HG02973 (cell line): ENCODE measurements at regions not wholly inside any gene's neighbourhood (a gene's known extent, or its start where the extent isn't known, plus 50 kb on each side); places are given as distances from the start of the nearest gene placed in this dataset.
"Not testable (repeated sequence)": the region's sequence is repeated elsewhere in the genome, so short reads cannot be mapped to it uniquely, and the experiment has no call there.

Experiments used
- ATAC-seq: cut with Tn5 transposase; IDR thresholded peaks from one replicate; pipeline ENCODE4 v1.9.1; 2021; ENCODE audit warnings: moderate library complexity; ENCODE audit not compliant: unreplicated experiment

DNA sequence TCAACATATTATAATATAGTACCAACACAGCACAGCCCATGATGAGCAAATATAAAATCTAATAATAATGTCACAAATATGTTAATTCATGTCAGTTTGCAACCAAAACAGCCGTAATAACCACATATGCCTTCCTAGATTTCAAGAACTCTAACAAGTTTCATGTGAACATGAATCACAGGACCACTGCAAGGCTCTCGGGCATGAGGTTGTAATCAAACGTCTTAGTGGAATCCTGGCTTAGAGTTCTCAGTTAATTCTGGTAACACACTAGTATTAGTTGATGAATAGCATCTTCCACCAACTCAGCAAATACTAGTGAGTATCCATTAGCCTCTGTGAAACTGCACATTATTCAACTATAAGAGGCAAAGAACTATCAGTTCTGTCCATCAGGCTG, 379.3 kb upstream of the TENM3 start:
- ATAC-seq = no peak

DNA sequence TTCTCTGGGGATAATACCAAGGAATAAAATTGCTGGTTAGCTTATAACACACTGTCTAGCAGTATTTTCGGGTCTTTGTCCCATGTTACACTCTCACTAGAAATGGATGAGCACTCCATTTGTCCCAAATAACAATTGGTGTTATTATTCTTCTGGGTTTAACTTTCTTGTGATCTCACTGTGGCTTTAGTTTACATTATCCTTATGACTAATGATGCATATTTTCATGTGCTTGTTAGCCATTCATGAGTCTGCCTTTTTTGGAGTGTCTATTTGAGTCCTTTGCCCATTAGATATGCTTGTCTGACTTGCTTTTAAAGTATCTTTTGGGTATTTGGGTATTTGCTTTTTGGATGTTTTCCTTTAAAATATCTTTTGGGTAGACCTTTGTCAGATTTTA, 372.9 kb upstream of the TENM3 start:
- ATAC-seq = no peak

DNA sequence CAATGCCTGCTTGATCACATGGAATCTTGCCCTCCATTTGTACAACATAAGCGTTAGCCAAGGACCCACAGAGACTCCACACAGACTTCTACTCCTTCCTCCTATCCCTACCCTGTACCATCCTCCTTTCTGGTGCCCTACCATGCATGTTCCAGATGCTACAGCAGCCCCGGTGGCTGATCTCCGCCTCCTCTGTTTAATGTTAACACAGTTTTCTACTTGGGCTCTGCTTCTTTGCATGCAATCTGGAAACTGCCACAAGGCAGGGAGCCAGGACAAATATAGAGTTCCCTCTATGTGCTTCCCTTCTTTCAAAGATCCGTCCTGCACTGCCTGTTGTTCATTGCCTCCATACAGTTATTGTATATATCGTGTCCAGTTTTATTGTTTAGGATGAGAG, 368.6 kb upstream of the TENM3 start:
- ATAC-seq = no peak

- no peak for ATAC-seq
Observed at GRCh38 chr4:181877329-181877848, 365.8 kb upstream of the TENM3 start.

- ATAC-seq = no peak
Observed at GRCh38 chr4:181890031-181890430, 353.2 kb upstream of the TENM3 start.

GRCh38 chr4:181890911-181891310, 352.3 kb upstream of the TENM3 start:
- no peak for ATAC-seq

DNA sequence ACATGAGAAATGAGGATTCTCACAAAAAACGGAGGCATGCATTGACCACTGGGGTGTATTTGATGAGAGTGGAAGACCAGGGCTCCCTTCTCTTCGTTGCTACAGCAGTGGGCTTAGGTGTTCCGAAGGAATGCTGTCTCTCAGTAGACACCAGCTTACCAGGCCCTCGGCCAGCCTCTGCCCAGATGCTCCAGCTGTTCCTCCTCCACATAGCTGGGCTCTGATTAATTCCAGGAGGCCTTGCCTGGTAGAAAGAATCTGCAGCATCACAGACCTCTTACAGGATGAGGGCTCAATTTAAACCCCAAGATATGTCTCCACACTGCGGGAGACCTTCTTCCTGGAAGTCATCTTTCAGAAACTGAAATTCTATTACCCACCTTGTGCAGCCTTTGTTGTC, 346.6 kb upstream of the TENM3 start:
- ATAC-seq = no peak

GRCh38 chr4:181897935-181898334, 345.3 kb upstream of the TENM3 start:
- ATAC-seq = no peak

GRCh38 chr4:181902404-181902803, 340.8 kb upstream of the TENM3 start:
- ATAC-seq = not testable (repeated sequence)

DNA sequence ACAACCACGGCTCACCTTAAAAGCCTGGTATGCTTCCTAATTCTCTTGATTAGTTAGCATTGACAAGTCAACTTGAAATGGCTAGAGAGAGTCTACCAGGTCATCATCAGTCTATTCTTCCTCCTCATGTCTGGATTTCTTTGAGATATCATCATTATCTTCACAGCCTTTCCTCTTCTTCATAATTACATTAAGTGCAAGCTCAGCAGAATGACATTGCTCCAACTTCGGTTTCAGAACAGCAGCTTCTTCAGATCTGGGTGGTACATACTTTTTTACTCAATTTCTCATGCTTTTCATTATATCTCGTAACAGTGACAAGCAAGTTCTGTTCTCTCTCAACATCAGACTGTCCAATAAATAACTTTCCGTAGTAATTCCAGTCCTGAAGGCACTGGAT, 337.5 kb upstream of the TENM3 start:
- ATAC-seq = no peak

GRCh38 chr4:181908168-181908567, 335.0 kb upstream of the TENM3 start:
- no peak for ATAC-seq

GRCh38 chr4:181909368-181909767, 333.8 kb upstream of the TENM3 start:
- ATAC-seq = no peak

DNA sequence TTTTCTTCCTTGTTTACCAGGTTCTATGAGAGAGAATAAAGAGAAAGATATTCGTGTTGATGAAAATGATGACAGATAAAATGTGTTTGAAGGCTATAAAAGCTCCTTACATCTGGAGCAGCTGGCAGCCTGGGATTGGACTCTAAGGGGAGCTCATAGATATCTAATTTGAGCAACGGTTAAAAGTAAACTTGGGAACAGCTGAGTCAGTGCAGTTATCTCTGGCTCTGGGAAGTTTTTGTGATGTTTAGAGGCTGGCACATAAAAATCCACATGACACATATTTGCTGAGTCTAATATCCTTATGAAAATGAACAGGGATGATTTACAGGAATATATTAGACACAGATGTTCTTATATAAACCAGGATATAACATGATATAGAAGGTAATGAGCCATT, 331.8 kb upstream of the TENM3 start:
- no peak for ATAC-seq

DNA sequence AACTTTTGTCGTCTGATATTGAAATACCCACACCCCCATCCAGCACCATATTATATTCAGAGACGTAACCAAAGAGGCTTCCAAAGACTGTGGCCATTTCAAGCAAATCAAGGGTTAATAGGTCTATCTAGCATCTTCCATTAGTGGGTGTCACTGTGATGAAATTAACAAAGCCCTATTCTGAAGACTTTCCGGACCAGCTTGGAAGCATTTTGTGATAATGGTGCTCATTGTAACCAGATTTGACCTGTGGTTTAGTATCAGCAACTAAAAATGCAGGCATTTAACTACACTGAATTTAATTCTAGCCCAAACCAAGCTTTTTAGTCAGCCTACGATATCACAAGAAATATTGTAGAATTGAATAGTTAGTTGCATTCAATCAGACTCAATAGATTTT, 309.7 kb upstream of the TENM3 start:
- no peak for ATAC-seq

DNA sequence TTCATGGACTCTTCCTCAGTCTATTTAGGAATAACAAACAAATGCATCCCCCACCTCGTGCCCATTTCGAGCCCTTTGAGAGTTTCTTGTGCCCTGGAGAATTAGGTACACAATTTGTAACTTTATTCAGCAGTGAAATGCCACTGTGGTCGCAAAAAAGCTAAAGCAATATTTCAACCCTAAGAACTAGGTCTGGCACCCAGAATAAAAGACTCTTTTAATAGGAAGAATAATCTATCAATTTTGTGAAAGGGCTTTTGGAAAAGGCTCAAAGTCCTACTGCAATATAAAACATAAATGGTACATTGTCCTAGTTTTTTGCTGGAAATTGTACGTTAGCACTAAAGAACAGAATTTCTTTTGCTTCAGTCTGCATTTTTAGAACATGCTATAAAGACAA, 304.6 kb upstream of the TENM3 start:
- no peak for ATAC-seq

DNA sequence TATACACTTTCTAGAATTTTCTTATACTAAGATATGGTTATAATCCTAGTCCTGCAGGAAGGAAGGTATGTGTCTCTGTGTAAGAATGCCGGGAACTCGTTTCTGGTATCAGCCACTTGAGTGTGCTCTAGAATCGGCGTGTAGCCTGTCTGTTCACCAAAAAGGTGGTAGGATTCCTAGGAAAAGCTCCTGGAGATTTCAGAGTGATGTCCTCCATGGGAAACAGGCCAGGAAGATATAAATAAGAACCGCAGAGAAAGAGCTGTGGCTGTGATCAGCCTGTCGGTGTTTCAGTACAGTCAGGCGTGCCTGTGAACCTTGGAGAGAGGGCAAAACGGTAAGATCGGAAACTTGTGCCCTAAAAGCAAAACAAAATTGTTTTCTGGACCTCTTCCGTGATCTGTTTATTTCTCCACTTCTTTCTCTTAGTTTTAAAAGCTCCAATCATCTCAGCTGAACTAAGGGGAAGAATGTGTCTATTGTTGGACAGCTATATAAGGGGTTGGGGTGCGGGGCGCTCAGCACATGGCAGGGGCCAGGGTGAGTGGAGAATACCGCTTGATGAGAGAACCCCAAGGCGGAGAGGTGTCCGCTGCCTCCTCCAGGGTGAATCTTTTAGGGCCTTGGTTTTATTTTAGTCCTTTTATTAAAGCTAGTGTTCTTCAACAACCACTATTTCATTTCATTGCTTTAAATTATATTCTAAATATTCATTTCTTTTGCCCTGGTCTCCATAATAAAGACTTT, 303.8 kb upstream of the TENM3 start:
- ATAC-seq = no peak

DNA sequence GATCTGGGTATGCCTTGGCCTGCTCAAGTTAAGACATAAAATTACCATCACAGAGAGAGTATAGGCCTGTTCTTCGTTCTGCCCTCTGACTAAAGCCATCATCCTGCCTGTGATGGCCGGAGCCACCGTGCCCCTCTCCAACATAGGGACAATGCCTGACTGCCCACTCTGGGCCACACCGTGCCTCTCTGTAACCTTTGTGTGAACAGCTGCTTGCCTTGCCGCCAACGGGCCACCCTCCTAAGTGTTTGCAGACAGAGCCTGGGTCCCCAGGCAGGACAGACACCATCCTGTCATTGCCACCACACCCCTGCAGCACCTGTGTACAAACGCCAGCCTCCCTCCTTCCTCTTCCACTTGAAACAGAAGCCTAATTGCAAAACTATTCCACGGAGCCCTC, 298.7 kb upstream of the TENM3 start:
- no peak for ATAC-seq

GRCh38 chr4:181946902-181947301, 296.3 kb upstream of the TENM3 start:
- no peak for ATAC-seq

- ATAC-seq = no peak
Observed at GRCh38 chr4:181948839-181949382, 294.3 kb upstream of the TENM3 start.

GRCh38 chr4:181949704-181950312, 293.4 kb upstream of the TENM3 start:
- no peak for ATAC-seq

DNA sequence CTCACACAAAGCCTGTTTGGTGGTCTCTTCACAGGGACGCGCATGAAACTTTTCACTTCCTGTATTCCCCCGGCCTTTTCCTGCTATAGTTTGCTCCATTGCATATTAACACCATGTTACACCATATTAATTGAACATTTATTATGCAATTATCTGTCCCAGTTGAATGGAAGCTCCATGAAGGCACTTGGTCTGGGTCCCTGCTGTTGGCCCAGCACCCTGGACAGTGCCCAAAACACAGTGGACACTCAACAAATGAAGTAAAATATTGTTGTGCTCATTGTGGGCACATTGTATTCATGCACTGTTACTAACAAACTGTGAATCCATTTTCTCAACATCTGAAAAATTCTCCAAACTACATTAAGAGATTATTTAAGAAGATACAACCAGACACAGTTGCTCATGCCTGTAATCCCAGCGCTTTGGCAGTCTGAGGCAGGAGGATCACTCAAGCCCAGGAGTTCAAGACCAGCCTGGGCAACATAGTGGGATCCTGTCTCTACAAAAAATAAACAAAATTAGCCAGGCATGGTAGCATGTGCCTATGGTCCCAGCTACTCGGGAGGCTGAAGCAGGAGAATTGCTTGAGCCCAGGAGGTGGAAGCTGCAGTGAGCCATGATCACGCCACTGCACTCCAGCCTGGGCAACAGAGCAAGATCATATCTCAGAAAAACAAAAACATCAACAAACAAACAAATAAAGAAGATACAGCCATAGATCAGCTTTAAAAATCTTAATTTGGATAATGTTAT, 292.7 kb upstream of the TENM3 start:
- ATAC-seq = no peak

DNA sequence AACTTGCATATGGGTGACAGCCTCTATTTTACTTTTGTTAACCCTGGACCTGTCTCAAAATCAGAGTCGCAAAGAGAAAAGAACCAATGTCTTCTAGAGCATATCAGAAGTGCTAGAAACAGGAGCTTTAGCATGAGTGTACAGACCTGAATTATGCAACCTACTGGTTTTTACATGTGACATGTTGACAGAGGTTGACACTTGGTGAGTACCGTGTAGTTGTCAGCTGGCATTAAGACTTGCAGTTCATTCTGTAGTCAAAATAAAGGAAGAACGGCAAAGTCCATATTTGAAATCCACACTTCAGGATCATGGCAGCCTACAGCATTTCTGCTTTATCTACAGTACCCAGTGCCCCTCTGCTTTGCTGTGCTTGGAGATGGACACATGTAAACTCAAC, 291.9 kb upstream of the TENM3 start:
- no peak for ATAC-seq
